ENCODE measurements at regions not wholly inside any gene's neighbourhood (a gene's known extent, or its start where the extent isn't known, plus 50 kb on each side); places are given as distances from the start of the nearest gene placed in this dataset.
"Not testable (repeated sequence)": the region's sequence is repeated elsewhere in the genome, so short reads cannot be mapped to it uniquely, and the experiment has no call there.

- not testable (repeated sequence) for TF ChIP-seq CTCF, POLR2A (IDR thresholded peaks at IDR 0.05)
Measured at GRCh38 chrX:7461051-7461450, 313.1 kb upstream of the PUDP start.

All from body of pancreas (tissue), 4 donors.